Ovary (tissue), 7 donors: ENCODE measurements at regions not wholly inside any gene's neighbourhood (a gene's known extent, or its start where the extent isn't known, plus 50 kb on each side); places are given as distances from the start of the nearest gene placed in this dataset.

Source experiments
- DNase-seq, 5 donors: peaks; one replicate each; pipeline ENCODE4 v3.0.0-alpha.2; 2019 to 2020
- H3K27ac ChIP-seq, 2 donors: fragments of 200-600 bp; one replicate each; pipeline versions ENCODE4 v1.5.1 to v1.8.0; 2019 to 2022
- H3K27me3 ChIP-seq: fragments of 200-600 bp; one replicate; pipeline ENCODE4 v1.8.0; 2022
- H3K36me3 ChIP-seq: fragments of 200-600 bp; sonication (generic); one replicate; pipeline ENCODE4 v1.5.1; 2019
- H3K4me1 ChIP-seq: one replicate; pipeline ENCODE4 v1.8.1; 2013; ENCODE audit warnings: mild to moderate bottlenecking, moderate library complexity; ENCODE audit not compliant: insufficient read depth
- H3K4me3 ChIP-seq: fragments of 200-600 bp; sonication (generic); one replicate; pipeline ENCODE4 v1.5.1; 2017
- H3K9me3 ChIP-seq, 2 donors: fragments of 200-600 bp in 1 of 2; sonication (generic) in 1 of 2; one replicate each; pipeline versions ENCODE4 v1.5.1 to v1.8.1; 2013 to 2019; ENCODE audit warnings: mild to moderate bottlenecking in 1 of 2, moderate library complexity in 1 of 2
- EP300 ChIP-seq: sonication (generic); formaldehyde crosslinking; IDR thresholded peaks from one replicate; pipeline ENCODE4 v1.6.1; 2017; ENCODE audit warnings: antibody characterized with exemption
- POLR2A ChIP-seq: fragments of 450-650 bp; IDR thresholded peaks from one replicate; pipeline ENCODE4 v1.6.1; 2017; ENCODE audit warnings: antibody characterized with exemption, mild to moderate bottlenecking, moderate library complexity
- WGBS, 3 donors: extraction: QIAGEN DNeasy Blood & Tissue Kit in 1 of 3; methylation state at CpG; one replicate each; pipeline versions ENCODE4 v1.1.5 to v1.1.7; 2013 to 2017; 5-methylcytosine and 5-hydroxymethylcytosine counted together
- intact Hi-C, 4 donors: fragments of 100-400 bp; cut with DNase I; formaldehyde crosslinking; loops; one replicate each; pipeline versions ENCODE4 v1.11.0 to v1.15.1; 2022 to 2023
- TF ChIP-seq, protein P1 (sequence below), 3 donors: fragments of 450-650 bp in 2 of 3; fragments of 200-600 bp in 1 of 3; IDR thresholded peaks; one replicate each; pipeline versions ENCODE4 v1.5.1 to v1.8.0; 2016 to 2022; ENCODE audit warnings: antibody characterized with exemption in 3 of 3, mild to moderate bottlenecking in 1 of 3
- donor health status: DM: no; HTN: no; CAD: no; lungs with moderate emphysema.
- donor health status: DM: no; HTN: no; CAD: no.
- donor health status: Bipolar disorder and iron deficiency.
- donor health status: DM: no; HTN: no; CAD: no.
- donor health status: DM: yes; HTN: yes; CAD: no.

DNA sequence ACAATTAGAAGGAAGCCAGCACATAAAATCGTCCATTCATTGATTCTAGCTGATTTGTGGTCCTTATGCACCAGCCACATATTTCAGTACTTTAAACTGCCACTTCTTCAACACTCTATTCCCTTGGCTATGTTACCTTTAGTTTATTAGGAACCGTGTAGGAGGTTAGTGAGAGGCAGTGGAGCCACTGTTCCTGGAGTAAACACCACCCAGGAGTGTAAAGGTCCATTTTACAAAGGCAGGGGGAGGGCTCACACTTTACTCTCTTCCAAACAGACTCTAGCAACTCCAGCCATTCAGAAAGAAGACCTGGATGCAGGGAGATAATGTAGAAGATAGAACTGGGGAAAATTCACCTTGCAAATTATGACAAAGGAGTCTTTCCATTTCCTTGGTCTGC lies 170.2 kb upstream of the RPS23 start:
- intact Hi-C loops: no loop called here
- H3K9me3 ChIP-seq: no peaks in the 10 kb centered on the region
- H3K27me3 ChIP-seq: no peaks in the 10 kb centered on the region
- no peaks in the 10 kb centered on the region for H3K4me1 ChIP-seq
- WGBS, 3 donors: 35 to 47% (median 46%) methylated on average over 2 of the region's 2 CpGs
- H3K27ac ChIP-seq: no peak overlapping the region
- no peaks in the 10 kb centered on the region for H3K36me3 ChIP-seq
- no peak for DNase-seq
- H3K4me3 ChIP-seq: no peak overlapping the region
- no peak for TF ChIP-seq POLR2A
- TF ChIP-seq, protein P1, sequence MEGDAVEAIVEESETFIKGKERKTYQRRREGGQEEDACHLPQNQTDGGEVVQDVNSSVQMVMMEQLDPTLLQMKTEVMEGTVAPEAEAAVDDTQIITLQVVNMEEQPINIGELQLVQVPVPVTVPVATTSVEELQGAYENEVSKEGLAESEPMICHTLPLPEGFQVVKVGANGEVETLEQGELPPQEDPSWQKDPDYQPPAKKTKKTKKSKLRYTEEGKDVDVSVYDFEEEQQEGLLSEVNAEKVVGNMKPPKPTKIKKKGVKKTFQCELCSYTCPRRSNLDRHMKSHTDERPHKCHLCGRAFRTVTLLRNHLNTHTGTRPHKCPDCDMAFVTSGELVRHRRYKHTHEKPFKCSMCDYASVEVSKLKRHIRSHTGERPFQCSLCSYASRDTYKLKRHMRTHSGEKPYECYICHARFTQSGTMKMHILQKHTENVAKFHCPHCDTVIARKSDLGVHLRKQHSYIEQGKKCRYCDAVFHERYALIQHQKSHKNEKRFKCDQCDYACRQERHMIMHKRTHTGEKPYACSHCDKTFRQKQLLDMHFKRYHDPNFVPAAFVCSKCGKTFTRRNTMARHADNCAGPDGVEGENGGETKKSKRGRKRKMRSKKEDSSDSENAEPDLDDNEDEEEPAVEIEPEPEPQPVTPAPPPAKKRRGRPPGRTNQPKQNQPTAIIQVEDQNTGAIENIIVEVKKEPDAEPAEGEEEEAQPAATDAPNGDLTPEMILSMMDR (IDR thresholded peaks at IDR 0.05): no peak
- TF ChIP-seq EP300: no peak

DNA sequence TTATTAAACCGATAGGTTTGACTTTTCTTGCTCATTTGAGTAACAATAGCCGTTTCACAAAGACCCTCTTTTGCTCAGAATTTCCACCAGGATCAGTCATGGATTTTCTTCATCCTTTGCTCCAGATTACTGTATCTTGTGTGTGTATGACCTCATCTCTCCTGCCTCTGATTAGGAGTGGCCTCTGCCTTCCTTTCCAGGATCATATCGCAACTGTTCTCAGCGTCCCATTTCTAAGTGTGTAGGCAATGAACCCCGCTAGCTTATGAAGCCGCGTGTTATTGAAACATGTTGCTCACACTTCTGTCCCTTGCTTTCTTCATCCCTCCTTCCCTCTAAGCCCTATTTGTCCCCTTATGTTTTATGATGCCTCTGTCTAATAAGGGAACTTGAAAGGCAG lies 169.8 kb upstream of the RPS23 start:
- intact Hi-C loops: no loop called here
- no peak for DNase-seq
- WGBS, 3 donors: 91 to 92% (median 92%) methylated on average over 7 of the region's 7 CpGs
- no peaks in the 10 kb centered on the region for H3K4me1 ChIP-seq
- no peaks in the 10 kb centered on the region for H3K36me3 ChIP-seq
- TF ChIP-seq, protein P1 (IDR thresholded peaks at IDR 0.05): no peak
- no peak for TF ChIP-seq EP300
- TF ChIP-seq POLR2A: no peak
- no peaks in the 10 kb centered on the region for H3K27me3 ChIP-seq
- no peak overlapping the region for H3K27ac ChIP-seq
- H3K9me3 ChIP-seq: no peaks in the 10 kb centered on the region
- no peak overlapping the region for H3K4me3 ChIP-seq

DNA sequence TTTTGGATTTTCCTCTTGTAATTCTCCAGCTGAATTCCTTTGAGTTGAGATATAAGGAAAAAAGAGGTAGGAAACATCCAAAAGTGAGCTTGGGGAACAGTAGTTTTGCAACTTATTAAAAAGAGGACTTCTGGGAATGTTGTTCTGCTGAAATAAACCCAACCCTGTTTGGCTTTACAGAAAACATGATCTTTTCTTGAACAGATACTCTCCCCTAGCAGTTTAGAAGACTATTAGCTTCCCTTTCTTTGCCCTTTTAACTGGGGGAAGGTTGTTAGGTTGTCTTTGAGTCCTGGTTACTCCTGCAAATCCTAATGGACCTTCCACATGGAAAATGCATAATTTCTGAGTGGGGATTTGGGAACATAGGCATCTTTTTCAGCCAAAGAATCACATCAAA lies 168.7 kb upstream of the RPS23 start:
- Histone ChIP-seq H3K27ac (no peak overlapping the region), H3K36me3 (no peaks in the 10 kb centered on the region), H3K4me1 (no peaks in the 10 kb centered on the region), H3K9me3 (no peaks in the 10 kb centered on the region), H3K27me3 (no peaks in the 10 kb centered on the region), H3K4me3 (no peak overlapping the region)
- no peak for TF ChIP-seq POLR2A
- TF ChIP-seq EP300: no peak
- TF ChIP-seq, protein P1 (IDR thresholded peaks at IDR 0.05): no peak
- intact Hi-C loops: no loop called here
- DNase-seq: no peak

DNA sequence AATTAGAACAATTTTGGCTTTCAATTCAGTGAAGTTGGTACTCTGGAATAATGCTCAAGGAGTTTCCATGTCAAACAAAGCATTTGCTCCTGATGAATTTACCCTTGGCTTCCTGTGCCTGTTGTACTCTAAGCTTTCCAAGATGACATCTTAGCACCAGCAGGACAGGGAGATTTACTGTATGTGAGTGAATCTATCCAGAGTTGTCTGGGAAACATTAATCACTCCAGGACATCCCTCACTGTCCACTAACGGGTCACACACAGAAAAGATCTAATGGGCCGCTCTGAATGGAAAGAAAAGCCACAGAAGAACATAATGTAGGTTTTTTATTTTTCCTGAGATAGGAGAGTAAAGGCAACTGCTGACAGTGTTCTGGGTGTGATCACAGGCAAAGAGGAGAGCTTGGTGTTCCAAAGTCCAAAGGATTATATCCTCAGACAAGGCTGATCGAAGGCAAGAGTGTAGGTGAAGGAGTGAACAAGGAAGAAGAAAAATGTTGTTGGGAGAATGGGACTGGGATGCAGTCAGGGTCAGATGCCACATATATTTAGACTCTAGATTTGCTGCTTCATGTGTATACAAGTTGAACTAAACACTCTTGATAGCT lies 167.7 kb upstream of the RPS23 start:
- TF ChIP-seq POLR2A (no peak), EP300 (no peak)
- TF ChIP-seq, protein P1 (IDR thresholded peaks at IDR 0.05): no peak
- Histone ChIP-seq H3K27ac (no peak overlapping the region), H3K27me3 (no peaks in the 10 kb centered on the region), H3K4me1 (no peaks in the 10 kb centered on the region), H3K36me3 (no peaks in the 10 kb centered on the region), H3K9me3 (no peaks in the 10 kb centered on the region), H3K4me3 (no peak overlapping the region)
- WGBS, 3 donors: 74 to 78% (median 78%) methylated on average over 3 of the region's 3 CpGs
- DNase-seq: no peak
- intact Hi-C loops: no loop called here
